ENCODE measurements at regions not wholly inside any gene's neighbourhood (a gene's known extent, or its start where the extent isn't known, plus 50 kb on each side); places are given as distances from the start of the nearest gene placed in this dataset.
A peak's percentile ranks its signal among the peaks of the same experiment; 100 is the strongest.

- no peak for TF ChIP-seq CUX1 (CRISPR knock-in tag; IDR thresholded peaks at IDR 0.05)
- no peak for TF ChIP-seq BACH1 (tag; IDR thresholded peaks at IDR 0.05)
- TF ChIP-seq TAF15 (IDR thresholded peaks at IDR 0.05; ENCODE audit: low read depth, low read length) = no peak
- TF ChIP-seq ETV6 (IDR thresholded peaks at IDR 0.05; ENCODE audit: borderline replicate concordance in 1 of 2, low read depth in 2 of 2, low read length in 1 of 2) = no peak
- no peak for TF ChIP-seq ETV6 (CRISPR knock-in tag; IDR thresholded peaks at IDR 0.05; ENCODE audit: borderline replicate concordance)
- no peak for TF ChIP-seq ZNF3 (CRISPR knock-in tag; IDR thresholded peaks at IDR 0.05)
- peak in 1 of 2 experiments; percentile 76; a peak in 2 of 3 replicates for TF ChIP-seq CBX3 (IDR thresholded peaks at IDR 0.05; ENCODE audit: borderline replicate concordance in 1 of 2, low read length in 2 of 2)
- TF ChIP-seq SRSF7 (optimal IDR thresholded peaks at IDR 0.05; ENCODE audit: low read depth, low read length) = no peak
- no peak for TF ChIP-seq USF1 (CRISPR knock-in tag; IDR thresholded peaks at IDR 0.05)
- TF ChIP-seq ZNF23 (CRISPR knock-in tag; IDR thresholded peaks at IDR 0.05) = no peak
- TF ChIP-seq DACH1 (IDR thresholded peaks at IDR 0.05; ENCODE audit: partially characterized antibody) = no peak
- no peak for TF ChIP-seq CHD4 (IDR thresholded peaks at IDR 0.05; ENCODE audit: insufficient read depth, insufficient replicate concordance, low read depth, low read length, poor library complexity, severe bottlenecking)
- TF ChIP-seq ZNF197 (CRISPR knock-in tag; IDR thresholded peaks at IDR 0.05; ENCODE audit: low read depth) = no peak
- no peak for TF ChIP-seq ZNF551 (CRISPR knock-in tag; IDR thresholded peaks at IDR 0.05)
- no peak for TF ChIP-seq ZNF174 (CRISPR knock-in tag; IDR thresholded peaks at IDR 0.05)
- no peak for TF ChIP-seq LEF1 (IDR thresholded peaks at IDR 0.05)
- no peak for TF ChIP-seq BRF1 (IDR thresholded peaks at IDR 0.05; ENCODE audit: borderline replicate concordance, extremely low read depth, insufficient read length)
- TF ChIP-seq CREB3L1 (IDR thresholded peaks at IDR 0.05; ENCODE audit: borderline replicate concordance, low read depth) = no peak
- no peak for TF ChIP-seq E2F1 (CRISPR knock-in tag; IDR thresholded peaks at IDR 0.05)
- no peak for TF ChIP-seq ZNF717 (CRISPR knock-in tag; IDR thresholded peaks at IDR 0.05)
Observed at GRCh38 chr5:145697251-145697990, 137.7 kb downstream of the PRELID2 start (continued).

Measured in K562 (cell line).